Endothelial cell of umbilical vein (primary cell): ENCODE measurements at regions not wholly inside any gene's neighbourhood (a gene's known extent, or its start where the extent isn't known, plus 50 kb on each side); places are given as distances from the start of the nearest gene placed in this dataset.

Experiments
- BruUV-seq: library from RNA; stranded (reverse); fragments of 400-500 nt; replicated peaks from 2 replicates; lab custom pipeline; 2021; lab: Mats Ljungman, UMichigan
- CTCF ChIA-PET: fragments of 300-600, 350-600 bp; sonication (Branson Sonifier 250); formaldehyde crosslinking; loops from one replicate; lab custom pipeline; 2021; ENCODE audit warnings: antibody characterized with exemption, inconsistent platforms; lab: Charles Lee
- POLR2A ChIA-PET: fragments of 300-600, 350-600 bp; sonication (Branson Sonifier 250); formaldehyde crosslinking; loops from one replicate; lab custom pipeline; 2021; ENCODE audit warnings: antibody characterized with exemption, inconsistent platforms; lab: Charles Lee
- DNase-seq: peaks from one replicate; pipeline ENCODE4 v3.0.0-alpha.2; 2011; ENCODE audit warnings: low read depth, low spot score
- FAIRE-seq: peaks from 2 replicates; lab custom pipeline; 2011; peaks lifted over from hg19 to GRCh38; lab: Jason Lieb, UNC
- H2AFZ ChIP-seq: 2 replicates; pipeline ENCODE4 v1.6.0; 2012; ENCODE audit warnings: low read depth, low read length, control low read depth, inconsistent platforms
- H3K27ac ChIP-seq: 2 replicates; pipeline ENCODE4 v1.5.1; 2011; ENCODE audit warnings: low read depth, mild to moderate bottlenecking, control low read depth, low read length, moderate library complexity; ENCODE audit not compliant: insufficient read depth
- H3K27me3 ChIP-seq, 2 experiments: 2 replicates each; pipeline versions ENCODE4 v1.6.0 to v1.6.1; 2011; ENCODE audit warnings: low read length in 2 of 2, mixed read lengths in 1 of 2; ENCODE audit not compliant: control insufficient read depth in 2 of 2, insufficient read depth in 2 of 2
- H3K36me3 ChIP-seq, 2 experiments: 2 replicates in 1 of 2; 3 replicates in 1 of 2; pipeline ENCODE4 v1.5.1; 2011; ENCODE audit warnings: low read length in 2 of 2, mild to moderate bottlenecking in 1 of 2, moderate library complexity in 1 of 2; ENCODE audit not compliant: control insufficient read depth in 2 of 2, insufficient read depth in 2 of 2; ENCODE audit errors: extremely low read depth in 1 of 2
- H3K4me1 ChIP-seq: 3 replicates; pipeline ENCODE4 v1.5.1; 2011; ENCODE audit warnings: mild to moderate bottlenecking, low read length; ENCODE audit not compliant: control insufficient read depth, insufficient read depth; ENCODE audit errors: extremely low read depth
- H3K4me2 ChIP-seq: 2 replicates; pipeline ENCODE4 v1.6.1; 2011; ENCODE audit warnings: low read length, control low read depth, mixed read lengths; ENCODE audit not compliant: insufficient read depth
- H3K4me3 ChIP-seq, 3 experiments: fragments of 200-600 bp in 1 of 3; sonication (generic), shearing (Covaris generic) in 1 of 3; replicated peaks in 1 of 3; 2 replicates each; pipeline ENCODE4 v1.5.1; 2011 to 2016; ENCODE audit warnings: control low read depth in 3 of 3, low read length in 3 of 3, mild to moderate bottlenecking in 2 of 3, inconsistent platforms in 1 of 3, low read depth in 1 of 3, moderate library complexity in 1 of 3; ENCODE audit not compliant: insufficient read depth in 1 of 3
- H3K79me2 ChIP-seq: 2 replicates; pipeline ENCODE4 v1.6.0; 2012; ENCODE audit warnings: low read length, inconsistent platforms; ENCODE audit not compliant: control insufficient read depth, insufficient read depth
- H3K9ac ChIP-seq: replicated peaks from 2 replicates; pipeline ENCODE3; 2011; ENCODE audit warnings: low read length, control low read depth; ENCODE audit not compliant: insufficient read depth; ENCODE audit errors: extremely low read depth
- H3K9me1 ChIP-seq: replicated peaks from 3 replicates; pipeline ENCODE4 v1.6.0; 2011; ENCODE audit warnings: mild to moderate bottlenecking, low read length; ENCODE audit not compliant: control insufficient read depth, insufficient read depth; ENCODE audit errors: extremely low read depth
- H3K9me3 ChIP-seq: replicated peaks from 2 replicates; pipeline ENCODE4 v1.5.1; 2012; ENCODE audit warnings: low read length, inconsistent platforms; ENCODE audit not compliant: control insufficient read depth, insufficient read depth
- H4K20me1 ChIP-seq: replicated peaks from 2 replicates; pipeline ENCODE3; 2011; ENCODE audit warnings: mild to moderate bottlenecking, low read length; ENCODE audit not compliant: control insufficient read depth, insufficient read depth; ENCODE audit errors: extremely low read depth
- EZH2 ChIP-seq: IDR thresholded peaks from 2 replicates; pipeline ENCODE4 v1.6.1; 2012; ENCODE audit warnings: borderline replicate concordance, low read depth, mild to moderate bottlenecking, moderate library complexity, low read length, inconsistent platforms; ENCODE audit not compliant: severe bottlenecking
- FOS ChIP-seq: IDR thresholded peaks from 2 replicates; pipeline ENCODE4 v1.6.1; 2011; ENCODE audit warnings: mild to moderate bottlenecking, low read length, moderate library complexity, borderline replicate concordance; ENCODE audit not compliant: insufficient read depth
- GATA2 ChIP-seq: IDR thresholded peaks from 2 replicates; pipeline ENCODE4 v1.7.0; 2011; ENCODE audit warnings: low read depth, mild to moderate bottlenecking, moderate library complexity, mixed read lengths, low read length; ENCODE audit not compliant: insufficient read length, insufficient read depth
- JUN ChIP-seq: IDR thresholded peaks from 2 replicates; pipeline ENCODE4 v1.6.1; 2011; ENCODE audit warnings: borderline replicate concordance, low read depth; ENCODE audit not compliant: insufficient read length, insufficient read depth
- MYC ChIP-seq: IDR thresholded peaks from one replicate; pipeline ENCODE4 v1.6.1; 2011; ENCODE audit warnings: mild to moderate bottlenecking, low read depth, low read length
- POLR2A ChIP-seq: IDR thresholded peaks from 2 replicates; pipeline ENCODE4 v1.6.1; 2012; ENCODE audit warnings: low read depth, mild to moderate bottlenecking, control low read depth, low read length
- POLR2AphosphoS5 ChIP-seq: IDR thresholded peaks from 2 replicates; pipeline ENCODE4 v1.6.1; 2012; ENCODE audit warnings: low read depth, mild to moderate bottlenecking, control low read depth, low read length, moderate library complexity; ENCODE audit not compliant: insufficient read depth
- dilution Hi-C: fragments of 300-500 bp; cut with MboI; formaldehyde crosslinking; loops from one replicate; pipeline ENCODE4 v1.15.0; 2019; ENCODE audit warnings: low sequenced_read_pairs; ENCODE audit not compliant: extremely low pct_ligation_motif_present
- intact Hi-C: fragments of 100-400 bp; cut with micrococcal nuclease; formaldehyde crosslinking; loops from one replicate; pipeline ENCODE4 v1.10.0; 2022
- TF ChIP-seq, protein P1 (sequence below), 2 donors: IDR thresholded peaks; 1 replicate in 1 of 2; 2 replicates in 1 of 2; pipeline ENCODE4 v1.5.1; 2011; ENCODE audit warnings: low read length in 2 of 2, mild to moderate bottlenecking in 2 of 2, moderate library complexity in 2 of 2, control low read depth in 1 of 2, inconsistent platforms in 1 of 2, low read depth in 1 of 2; ENCODE audit not compliant: insufficient read depth in 1 of 2; ENCODE audit errors: extremely low read depth in 1 of 2
- TF ChIP-seq, protein P2 (sequence below): IDR thresholded peaks from 2 replicates; pipeline ENCODE4 v1.6.1; 2011; ENCODE audit not compliant: insufficient read depth, insufficient read length

DNA sequence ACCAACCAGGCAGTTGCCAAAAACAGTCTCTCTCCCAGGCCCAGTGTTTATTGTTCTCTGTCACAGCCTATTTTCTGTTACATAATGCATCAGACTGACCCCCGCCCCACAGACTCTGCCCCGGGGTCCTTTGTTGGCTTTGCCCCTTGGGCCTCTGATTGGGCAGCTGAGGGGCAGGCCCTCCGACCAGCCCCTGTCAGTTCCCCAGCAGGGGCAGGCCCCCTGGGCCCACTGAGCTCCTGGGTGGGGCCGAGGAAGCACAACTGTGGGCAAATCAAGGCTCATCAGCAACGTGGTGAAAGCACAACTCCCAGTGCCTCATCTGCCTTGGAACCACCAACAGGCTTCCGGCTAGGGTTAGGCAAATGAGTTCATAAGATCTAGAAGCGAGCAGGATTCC lies 160.1 kb upstream of the MYCN start:
- no peak for DNase-seq
- no peak for FAIRE-seq
- BruUV-seq: no TSS peak
- no peaks in the 10 kb centered on the region for H3K9me1 ChIP-seq
- dilution Hi-C loops (no loop called here), intact Hi-C loops (no loop called here)
- H3K36me3 ChIP-seq: no peaks in the 10 kb centered on the region
- peaks cover 0 to 2% of the 10 kb centered on the region in 2 experiments for H3K27me3 ChIP-seq
- H3K4me1 ChIP-seq: no peaks in the 10 kb centered on the region
- H3K9ac ChIP-seq: no peak overlapping the region
- no peaks in the 10 kb centered on the region for H3K79me2 ChIP-seq
- POLR2A ChIA-PET: no interaction called here
- no peak overlapping the region for H3K27ac ChIP-seq
- no peaks in the 10 kb centered on the region for H4K20me1 ChIP-seq
- CTCF ChIA-PET: no interaction called here
- H3K4me2 ChIP-seq: no peak overlapping the region
- no peaks in the 10 kb centered on the region for H3K9me3 ChIP-seq
- no peak overlapping the region for H2AFZ ChIP-seq
- TF ChIP-seq, protein P1, sequence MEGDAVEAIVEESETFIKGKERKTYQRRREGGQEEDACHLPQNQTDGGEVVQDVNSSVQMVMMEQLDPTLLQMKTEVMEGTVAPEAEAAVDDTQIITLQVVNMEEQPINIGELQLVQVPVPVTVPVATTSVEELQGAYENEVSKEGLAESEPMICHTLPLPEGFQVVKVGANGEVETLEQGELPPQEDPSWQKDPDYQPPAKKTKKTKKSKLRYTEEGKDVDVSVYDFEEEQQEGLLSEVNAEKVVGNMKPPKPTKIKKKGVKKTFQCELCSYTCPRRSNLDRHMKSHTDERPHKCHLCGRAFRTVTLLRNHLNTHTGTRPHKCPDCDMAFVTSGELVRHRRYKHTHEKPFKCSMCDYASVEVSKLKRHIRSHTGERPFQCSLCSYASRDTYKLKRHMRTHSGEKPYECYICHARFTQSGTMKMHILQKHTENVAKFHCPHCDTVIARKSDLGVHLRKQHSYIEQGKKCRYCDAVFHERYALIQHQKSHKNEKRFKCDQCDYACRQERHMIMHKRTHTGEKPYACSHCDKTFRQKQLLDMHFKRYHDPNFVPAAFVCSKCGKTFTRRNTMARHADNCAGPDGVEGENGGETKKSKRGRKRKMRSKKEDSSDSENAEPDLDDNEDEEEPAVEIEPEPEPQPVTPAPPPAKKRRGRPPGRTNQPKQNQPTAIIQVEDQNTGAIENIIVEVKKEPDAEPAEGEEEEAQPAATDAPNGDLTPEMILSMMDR (IDR thresholded peaks at IDR 0.05; ENCODE audit: extremely low read depth in 1 of 2, insufficient read depth in 1 of 2, low read depth in 1 of 2, low read length in 2 of 2): no peak
- TF ChIP-seq FOS (no peak), POLR2AphosphoS5 (no peak), GATA2 (no peak), EZH2 (no peak), MYC (no peak), POLR2A (no peak), JUN (no peak)
- TF ChIP-seq, protein P2, sequence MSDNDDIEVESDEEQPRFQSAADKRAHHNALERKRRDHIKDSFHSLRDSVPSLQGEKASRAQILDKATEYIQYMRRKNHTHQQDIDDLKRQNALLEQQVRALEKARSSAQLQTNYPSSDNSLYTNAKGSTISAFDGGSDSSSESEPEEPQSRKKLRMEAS: no peak
- no peak overlapping the region for H3K4me3 ChIP-seq
